ENCODE measurements at regions not wholly inside any gene's neighbourhood (a gene's known extent, or its start where the extent isn't known, plus 50 kb on each side); places are given as distances from the start of the nearest gene placed in this dataset.

DNA sequence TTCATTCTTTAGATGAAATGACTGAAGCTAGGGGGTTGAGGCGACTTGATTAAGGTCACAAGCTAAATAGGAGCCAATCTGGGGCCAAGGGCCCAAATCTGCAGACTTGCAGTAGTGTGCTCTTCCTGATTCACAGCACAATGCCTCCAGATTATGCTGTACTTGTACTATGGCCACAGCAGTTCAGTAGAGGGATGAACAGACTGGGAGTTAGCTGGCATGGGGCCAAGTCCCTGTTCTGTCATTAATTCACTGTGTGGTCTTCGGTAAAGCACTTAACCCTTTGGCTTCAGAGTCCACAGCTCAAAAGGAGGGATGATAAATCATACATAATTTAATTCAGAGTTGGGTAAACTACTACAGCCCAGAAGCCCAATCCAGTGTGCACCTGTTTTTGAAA lies 196.8 kb downstream of the XPNPEP1 start:
- no peaks in the 10 kb centered on the region for H3K9me3 ChIP-seq
- no peaks in the 10 kb centered on the region for H3K27me3 ChIP-seq
- 36% methylated on average over 2 of the region's 2 CpGs for WGBS
- H3K27ac ChIP-seq (replicated peaks in 1 of 4), result no peak overlapping the region
- no peaks in the 10 kb centered on the region for H3K36me3 ChIP-seq
- H3K4me1 ChIP-seq, result no peaks in the 10 kb centered on the region
- intact Hi-C loops (cut with DNase I), result no loop called here
- no peak for DNase-seq (ENCODE audit: extremely low spot score)
- TF ChIP-seq, protein P1, sequence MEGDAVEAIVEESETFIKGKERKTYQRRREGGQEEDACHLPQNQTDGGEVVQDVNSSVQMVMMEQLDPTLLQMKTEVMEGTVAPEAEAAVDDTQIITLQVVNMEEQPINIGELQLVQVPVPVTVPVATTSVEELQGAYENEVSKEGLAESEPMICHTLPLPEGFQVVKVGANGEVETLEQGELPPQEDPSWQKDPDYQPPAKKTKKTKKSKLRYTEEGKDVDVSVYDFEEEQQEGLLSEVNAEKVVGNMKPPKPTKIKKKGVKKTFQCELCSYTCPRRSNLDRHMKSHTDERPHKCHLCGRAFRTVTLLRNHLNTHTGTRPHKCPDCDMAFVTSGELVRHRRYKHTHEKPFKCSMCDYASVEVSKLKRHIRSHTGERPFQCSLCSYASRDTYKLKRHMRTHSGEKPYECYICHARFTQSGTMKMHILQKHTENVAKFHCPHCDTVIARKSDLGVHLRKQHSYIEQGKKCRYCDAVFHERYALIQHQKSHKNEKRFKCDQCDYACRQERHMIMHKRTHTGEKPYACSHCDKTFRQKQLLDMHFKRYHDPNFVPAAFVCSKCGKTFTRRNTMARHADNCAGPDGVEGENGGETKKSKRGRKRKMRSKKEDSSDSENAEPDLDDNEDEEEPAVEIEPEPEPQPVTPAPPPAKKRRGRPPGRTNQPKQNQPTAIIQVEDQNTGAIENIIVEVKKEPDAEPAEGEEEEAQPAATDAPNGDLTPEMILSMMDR (IDR thresholded peaks at IDR 0.05), result no peak
- TF ChIP-seq POLR2A (IDR thresholded peaks at IDR 0.05; ENCODE audit: low read depth), result no peak
- no peak for TF ChIP-seq EP300 (IDR thresholded peaks at IDR 0.05)
- TF ChIP-seq POLR2AphosphoS5 (IDR thresholded peaks at IDR 0.05), result no peak
- no peak overlapping the region for H3K4me3 ChIP-seq

DNA sequence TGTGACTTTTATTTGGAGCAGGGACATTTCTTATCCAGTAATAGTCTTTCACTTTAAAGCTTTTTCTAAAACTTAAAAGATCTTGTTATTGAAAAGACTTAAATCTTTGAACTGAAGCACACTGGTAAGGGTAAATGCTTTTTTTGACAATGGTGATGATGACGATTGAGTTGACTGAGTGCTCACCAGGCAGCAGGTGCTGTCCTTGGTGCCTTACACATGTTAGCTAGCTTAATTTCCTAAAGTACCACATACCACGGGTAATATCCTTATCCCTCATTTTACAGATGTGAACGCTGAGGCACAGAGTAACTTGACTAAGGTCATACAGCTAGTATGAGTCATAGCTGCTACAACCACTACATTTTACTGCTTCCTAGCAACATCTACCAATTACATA lies 200.0 kb downstream of the XPNPEP1 start:
- Histone ChIP-seq H3K36me3 (no peaks in the 10 kb centered on the region), H3K4me1 (no peaks in the 10 kb centered on the region), H3K4me3 (no peak overlapping the region), H3K9me3 (no peaks in the 10 kb centered on the region), H3K27ac (replicated peaks in 1 of 4) (no peak overlapping the region), H3K27me3 (no peaks in the 10 kb centered on the region)
- intact Hi-C loops (cut with DNase I), result no loop called here
- TF ChIP-seq, protein P1 (IDR thresholded peaks at IDR 0.05), result no peak
- TF ChIP-seq POLR2A (IDR thresholded peaks at IDR 0.05; ENCODE audit: low read depth) (no peak), EP300 (IDR thresholded peaks at IDR 0.05) (no peak), POLR2AphosphoS5 (IDR thresholded peaks at IDR 0.05) (no peak)
- no peak for DNase-seq (ENCODE audit: extremely low spot score)
- 46% methylated on average over 3 of the region's 3 CpGs for WGBS

DNA sequence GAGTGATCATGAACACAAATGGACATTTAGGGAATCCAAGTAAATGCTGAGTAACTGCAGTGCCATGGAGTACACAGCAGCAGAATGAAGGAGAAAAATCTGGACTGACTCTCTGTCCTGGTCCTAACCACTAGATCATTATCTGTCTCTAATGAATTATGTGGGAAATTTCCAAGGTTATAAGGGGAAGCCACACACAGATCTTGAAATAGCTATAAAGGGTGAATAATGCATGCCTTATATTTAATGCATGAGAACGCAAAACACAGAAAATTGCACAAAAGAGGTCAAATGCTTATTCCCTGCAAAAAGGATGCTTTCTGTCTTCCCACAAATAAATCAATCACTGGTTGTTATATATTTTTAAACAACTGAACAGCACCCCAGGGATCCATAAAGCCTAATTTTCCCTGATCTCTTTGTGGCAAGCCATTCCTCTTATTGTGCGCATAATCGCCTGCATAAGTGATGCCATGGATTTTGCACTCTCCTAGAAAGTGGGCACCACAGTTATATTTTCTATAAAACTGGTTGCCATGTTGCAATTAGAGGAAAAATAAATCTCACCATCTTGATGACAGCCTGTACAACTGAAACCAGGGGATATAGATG lies 201.8 kb downstream of the XPNPEP1 start:
- WGBS, result 88% methylated on average over 3 of the region's 3 CpGs
- no peaks in the 10 kb centered on the region for H3K36me3 ChIP-seq
- no peak overlapping the region for H3K4me3 ChIP-seq
- H3K27me3 ChIP-seq, result no peaks in the 10 kb centered on the region
- no peaks in the 10 kb centered on the region for H3K9me3 ChIP-seq
- H3K27ac ChIP-seq (replicated peaks in 1 of 4), result no peak overlapping the region
- TF ChIP-seq POLR2A (IDR thresholded peaks at IDR 0.05; ENCODE audit: low read depth) (no peak), EP300 (IDR thresholded peaks at IDR 0.05) (no peak), POLR2AphosphoS5 (IDR thresholded peaks at IDR 0.05) (no peak)
- TF ChIP-seq, protein P1 (IDR thresholded peaks at IDR 0.05), result no peak
- intact Hi-C loops (cut with DNase I), result no loop called here
- no peak for DNase-seq (ENCODE audit: extremely low spot score)
- H3K4me1 ChIP-seq, result no peaks in the 10 kb centered on the region

DNA sequence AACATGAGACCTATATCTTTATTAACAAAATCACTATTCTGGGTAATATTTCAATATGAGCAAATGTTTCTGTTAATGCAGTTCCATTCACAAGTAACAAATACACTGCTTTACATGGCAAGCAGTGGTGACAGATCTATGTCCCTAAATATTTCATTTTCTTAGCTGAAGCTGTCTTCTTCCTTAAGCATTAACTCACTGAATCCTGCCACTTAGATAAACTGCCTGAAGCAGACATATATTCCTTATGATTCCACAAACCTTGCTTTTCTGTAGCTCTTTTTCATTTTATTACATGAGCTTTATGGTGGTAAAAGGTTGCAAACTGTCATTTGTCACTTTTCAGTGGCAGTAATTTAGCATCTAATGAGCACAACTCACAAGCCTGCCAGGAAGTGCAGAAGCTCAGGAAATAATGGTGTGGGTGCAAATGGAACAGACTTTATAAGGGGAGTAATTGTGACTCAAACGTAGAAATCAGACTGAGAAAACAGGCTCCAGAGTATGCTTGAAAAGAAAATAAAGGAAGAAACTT lies 217.2 kb downstream of the XPNPEP1 start:
- no peak for DNase-seq (ENCODE audit: extremely low spot score)
- no peak for TF ChIP-seq POLR2A (IDR thresholded peaks at IDR 0.05; ENCODE audit: low read depth)
- TF ChIP-seq EP300 (IDR thresholded peaks at IDR 0.05), result no peak
- TF ChIP-seq, protein P1 (IDR thresholded peaks at IDR 0.05), result no peak
- TF ChIP-seq POLR2AphosphoS5 (IDR thresholded peaks at IDR 0.05), result no peak
- Histone ChIP-seq H3K27ac (replicated peaks in 1 of 4) (no peak overlapping the region), H3K4me1 (no peaks in the 10 kb centered on the region), H3K27me3 (no peaks in the 10 kb centered on the region), H3K9me3 (peaks cover 0 to 14% (median 12%) of the 10 kb centered on the region in 4 donors), H3K4me3 (no peak overlapping the region), H3K36me3 (no peaks in the 10 kb centered on the region)
- 47% methylated on average over 1 of the region's 1 CpG for WGBS
- intact Hi-C loops (cut with DNase I), result no loop called here
